HG03196 (cell line): ENCODE measurements at regions not wholly inside any gene's neighbourhood (a gene's known extent, or its start where the extent isn't known, plus 50 kb on each side); places are given as distances from the start of the nearest gene placed in this dataset.
"Not testable (repeated sequence)": the region's sequence is repeated elsewhere in the genome, so short reads cannot be mapped to it uniquely, and the experiment has no call there.

Source experiments
- ATAC-seq: cut with Tn5 transposase; IDR thresholded peaks from one replicate; pipeline ENCODE4 v1.9.1; 2021; ENCODE audit not compliant: unreplicated experiment

- no peak for ATAC-seq
Observed at GRCh38 chr3:162597226-162597625, 1100.6 kb downstream of the OTOL1 start.

- ATAC-seq = not testable (repeated sequence)
Observed at GRCh38 chr3:162598500-162598899, 1101.9 kb downstream of the OTOL1 start.

GRCh38 chr3:162599742-162600141 lies 1103.1 kb downstream of the OTOL1 start:
- not testable (repeated sequence) for ATAC-seq

GRCh38 chr3:162601101-162601670 lies 1104.6 kb downstream of the OTOL1 start:
- ATAC-seq = no peak

- no peak for ATAC-seq
Observed at GRCh38 chr3:162602619-162603018, 1106.0 kb downstream of the OTOL1 start.

GRCh38 chr3:162605651-162606204 lies 1109.1 kb downstream of the OTOL1 start:
- ATAC-seq = no peak

GRCh38 chr3:162610261-162610660 lies 1113.7 kb downstream of the OTOL1 start:
- ATAC-seq = no peak

GRCh38 chr3:162612991-162613390 lies 1116.4 kb downstream of the OTOL1 start:
- ATAC-seq = no peak

GRCh38 chr3:162626172-162626571 lies 1129.6 kb downstream of the OTOL1 start:
- ATAC-seq = no peak

GRCh38 chr3:162628531-162628930 lies 1131.9 kb downstream of the OTOL1 start:
- ATAC-seq = no peak

- ATAC-seq = no peak
Observed at GRCh38 chr3:162629372-162629771, 1132.8 kb downstream of the OTOL1 start.

GRCh38 chr3:162632672-162633071 lies 1136.1 kb downstream of the OTOL1 start:
- ATAC-seq = no peak

GRCh38 chr3:162640208-162640607 lies 1143.6 kb downstream of the OTOL1 start:
- ATAC-seq = not testable (repeated sequence)

GRCh38 chr3:162641317-162641716 lies 1144.7 kb downstream of the OTOL1 start:
- ATAC-seq = no peak

GRCh38 chr3:162641907-162642306 lies 1145.3 kb downstream of the OTOL1 start:
- no peak for ATAC-seq

- no peak for ATAC-seq
Observed at GRCh38 chr3:162643245-162643644, 1146.6 kb downstream of the OTOL1 start.

GRCh38 chr3:162647321-162647720 lies 1150.7 kb downstream of the OTOL1 start:
- no peak for ATAC-seq

GRCh38 chr3:162658003-162658402 lies 1161.4 kb downstream of the OTOL1 start:
- no peak for ATAC-seq

GRCh38 chr3:162665684-162666391 lies 1169.2 kb downstream of the OTOL1 start:
- no peak for ATAC-seq

GRCh38 chr3:162666835-162667234 lies 1170.2 kb downstream of the OTOL1 start:
- no peak for ATAC-seq

- ATAC-seq = no peak
Observed at GRCh38 chr3:162670181-162670580, 1173.6 kb downstream of the OTOL1 start.

GRCh38 chr3:162677475-162677874 lies 1180.9 kb downstream of the OTOL1 start:
- ATAC-seq = no peak
